ENCODE measurements at regions not wholly inside any gene's neighbourhood (a gene's known extent, or its start where the extent isn't known, plus 50 kb on each side); places are given as distances from the start of the nearest gene placed in this dataset.

- TF ChIP-seq REST (IDR thresholded peaks at IDR 0.05; ENCODE audit: insufficient read depth in 1 of 2, low read depth in 2 of 2, low read length in 1 of 2) (no peak), CTCF (IDR thresholded peaks at IDR 0.05) (no peak), POLR2AphosphoS5 (IDR thresholded peaks at IDR 0.05; ENCODE audit: low read depth, low read length) (no peak), SIN3A (IDR thresholded peaks at IDR 0.05; ENCODE audit: borderline replicate concordance, insufficient read depth, low read depth, low read length) (no peak)
Measured at GRCh38 chr7:28329661-28330363, 82.5 kb upstream of the CREB5 start.

Measured in Panc1 (cell line).